ENCODE measurements at regions not wholly inside any gene's neighbourhood (a gene's known extent, or its start where the extent isn't known, plus 50 kb on each side); places are given as distances from the start of the nearest gene placed in this dataset.

- DNase-seq (ENCODE audit: low read depth in 1 of 2, low spot score in 1 of 2): no peak
Measured at GRCh38 chr16:5361322-5361721, 263.7 kb upstream of the EEF2KMT start.

GRCh38 chr16:5354645-5355044 is 257.1 kb upstream of the EEF2KMT start:
- DNase-seq (ENCODE audit: low read depth in 1 of 2, low spot score in 1 of 2): no peak

- no peak for DNase-seq (ENCODE audit: low read depth in 1 of 2, low spot score in 1 of 2)
Measured at GRCh38 chr16:5349670-5350517, 252.3 kb upstream of the EEF2KMT start.

- no peak for DNase-seq (ENCODE audit: low read depth in 1 of 2, low spot score in 1 of 2)
Measured at GRCh38 chr16:5349101-5349500, 251.5 kb upstream of the EEF2KMT start.

GRCh38 chr16:5347561-5347960 is 250.0 kb upstream of the EEF2KMT start:
- DNase-seq (ENCODE audit: low read depth in 1 of 2, low spot score in 1 of 2): no peak

- DNase-seq (ENCODE audit: low read depth in 1 of 2, low spot score in 1 of 2): no peak
Measured at GRCh38 chr16:5336941-5337340, 239.3 kb upstream of the EEF2KMT start.

GRCh38 chr16:5333991-5334390 is 236.4 kb upstream of the EEF2KMT start:
- no peak for DNase-seq (ENCODE audit: low read depth in 1 of 2, low spot score in 1 of 2)

GRCh38 chr16:5333126-5333525 is 235.5 kb upstream of the EEF2KMT start:
- no peak for DNase-seq (ENCODE audit: low read depth in 1 of 2, low spot score in 1 of 2)

- DNase-seq (ENCODE audit: low read depth in 1 of 2, low spot score in 1 of 2): no peak
Measured at GRCh38 chr16:5330058-5330457, 232.5 kb upstream of the EEF2KMT start.

- DNase-seq (ENCODE audit: low read depth in 1 of 2, low spot score in 1 of 2): no peak
Measured at GRCh38 chr16:5328546-5328945, 231.0 kb upstream of the EEF2KMT start.

GRCh38 chr16:5326395-5326794 is 228.8 kb upstream of the EEF2KMT start:
- no peak for DNase-seq (ENCODE audit: low read depth in 1 of 2, low spot score in 1 of 2)

GRCh38 chr16:5325932-5326331 is 228.3 kb upstream of the EEF2KMT start:
- DNase-seq (ENCODE audit: low read depth in 1 of 2, low spot score in 1 of 2): no peak

- no peak for DNase-seq (ENCODE audit: low read depth in 1 of 2, low spot score in 1 of 2)
Measured at GRCh38 chr16:5323284-5324141, 225.9 kb upstream of the EEF2KMT start.

GRCh38 chr16:5321930-5322329 is 224.3 kb upstream of the EEF2KMT start:
- DNase-seq (ENCODE audit: low read depth in 1 of 2, low spot score in 1 of 2): no peak

GRCh38 chr16:5319799-5320198 is 222.2 kb upstream of the EEF2KMT start:
- DNase-seq (ENCODE audit: low read depth in 1 of 2, low spot score in 1 of 2): no peak

GRCh38 chr16:5315914-5316313 is 218.3 kb upstream of the EEF2KMT start:
- DNase-seq (ENCODE audit: low read depth in 1 of 2, low spot score in 1 of 2): no peak

GRCh38 chr16:5314377-5314776 is 216.8 kb upstream of the EEF2KMT start:
- DNase-seq (ENCODE audit: low read depth in 1 of 2, low spot score in 1 of 2): no peak

GRCh38 chr16:5309946-5310611 is 212.5 kb upstream of the EEF2KMT start:
- DNase-seq (ENCODE audit: low read depth in 1 of 2, low spot score in 1 of 2): no peak

GRCh38 chr16:5305023-5305422 is 207.4 kb upstream of the EEF2KMT start:
- DNase-seq (ENCODE audit: low read depth in 1 of 2, low spot score in 1 of 2): no peak

GRCh38 chr16:5302372-5303114 is 204.9 kb upstream of the EEF2KMT start:
- no peak for DNase-seq (ENCODE audit: low read depth in 1 of 2, low spot score in 1 of 2)

- no peak for DNase-seq (ENCODE audit: low read depth in 1 of 2, low spot score in 1 of 2)
Measured at GRCh38 chr16:5298202-5298601, 200.6 kb upstream of the EEF2KMT start.

All from activated CD4-positive, alpha-beta T cell treated with anti-CD3 and anti-CD28 coated beads, Interleukin-2, amount 50 U/mL, for 24 hours (primary cell).